ENCODE measurements at regions not wholly inside any gene's neighbourhood (a gene's known extent, or its start where the extent isn't known, plus 50 kb on each side); places are given as distances from the start of the nearest gene placed in this dataset.

- Histone ChIP-seq H3K36me3 (ENCODE audit: control insufficient read depth in 2 of 3, insufficient read depth in 3 of 3, low read length in 3 of 3) (no peaks in the 10 kb centered on the region), H3K9ac (ENCODE audit: low read length in 3 of 3) (no peak overlapping the region), H3K4me3 (ENCODE audit: low read length in 3 of 3) (no peak overlapping the region), H3K9me3 (ENCODE audit: control insufficient read depth in 2 of 3, insufficient read depth in 1 of 3, low read length in 3 of 3) (no peaks in the 10 kb centered on the region), H3K27me3 (ENCODE audit: control insufficient read depth, insufficient read depth, low read length) (no peaks in the 10 kb centered on the region), H3K4me1 (ENCODE audit: control insufficient read depth in 2 of 3, insufficient read depth in 2 of 3, low read depth in 1 of 3, low read length in 3 of 3) (no peaks in the 10 kb centered on the region), H3K27ac (ENCODE audit: low read depth in 2 of 2, low read length in 2 of 2) (no peak overlapping the region)
- FAIRE-seq (no peak), DNase-seq (peak in 1 of 5 donors; percentile 2)
- no peak for TF ChIP-seq CTCF (IDR thresholded peaks at IDR 0.05; ENCODE audit: borderline replicate concordance, extremely low read depth, insufficient read depth)
- intact Hi-C loops (cut with DNase I) = no loop called here
Measured at GRCh38 chr10:107686095-107686494, 521.6 kb upstream of the SORCS1 start.

GRCh38 chr10:107671960-107672359 lies 507.5 kb upstream of the SORCS1 start:
- H3K9me3 ChIP-seq (ENCODE audit: control insufficient read depth in 2 of 3, insufficient read depth in 1 of 3, low read length in 3 of 3) = no peaks in the 10 kb centered on the region
- FAIRE-seq (no peak), DNase-seq (no peak)
- H3K9ac ChIP-seq (ENCODE audit: low read length in 3 of 3) = no peak overlapping the region
- no peak overlapping the region for H3K4me3 ChIP-seq (ENCODE audit: low read length in 3 of 3)
- H3K27ac ChIP-seq (ENCODE audit: low read depth in 2 of 2, low read length in 2 of 2) = no peak overlapping the region
- H3K36me3 ChIP-seq (ENCODE audit: control insufficient read depth in 2 of 3, insufficient read depth in 3 of 3, low read length in 3 of 3) = no peaks in the 10 kb centered on the region
- H3K27me3 ChIP-seq (ENCODE audit: control insufficient read depth, insufficient read depth, low read length) = no peaks in the 10 kb centered on the region
- H3K4me1 ChIP-seq (ENCODE audit: control insufficient read depth in 2 of 3, insufficient read depth in 2 of 3, low read depth in 1 of 3, low read length in 3 of 3) = no peaks in the 10 kb centered on the region
- intact Hi-C loops (cut with DNase I) = no loop called here
- TF ChIP-seq CTCF (IDR thresholded peaks at IDR 0.05; ENCODE audit: borderline replicate concordance, extremely low read depth, insufficient read depth) = no peak

- no peak for TF ChIP-seq CTCF (IDR thresholded peaks at IDR 0.05; ENCODE audit: borderline replicate concordance, extremely low read depth, insufficient read depth)
- DNase-seq (peak in 1 of 5 donors; percentile 8), FAIRE-seq (no peak)
- no peaks in the 10 kb centered on the region for H3K36me3 ChIP-seq (ENCODE audit: control insufficient read depth in 2 of 3, insufficient read depth in 3 of 3, low read length in 3 of 3)
- H3K27me3 ChIP-seq (ENCODE audit: control insufficient read depth, insufficient read depth, low read length) = no peaks in the 10 kb centered on the region
- H3K27ac ChIP-seq (ENCODE audit: low read depth in 2 of 2, low read length in 2 of 2) = no peak overlapping the region
- intact Hi-C loops (cut with DNase I) = no loop called here
- no peaks in the 10 kb centered on the region for H3K9me3 ChIP-seq (ENCODE audit: control insufficient read depth in 2 of 3, insufficient read depth in 1 of 3, low read length in 3 of 3)
- H3K4me1 ChIP-seq (ENCODE audit: control insufficient read depth in 2 of 3, insufficient read depth in 2 of 3, low read depth in 1 of 3, low read length in 3 of 3) = no peaks in the 10 kb centered on the region
- H3K4me3 ChIP-seq (ENCODE audit: low read length in 3 of 3) = no peak overlapping the region
- H3K9ac ChIP-seq (ENCODE audit: low read length in 3 of 3) = no peak overlapping the region
Measured at GRCh38 chr10:107666214-107666613, 501.7 kb upstream of the SORCS1 start.

- H3K4me3 ChIP-seq (ENCODE audit: low read length in 3 of 3) = no peak overlapping the region
- intact Hi-C loops (cut with DNase I) = no loop called here
- H3K9ac ChIP-seq (ENCODE audit: low read length in 3 of 3) = no peak overlapping the region
- FAIRE-seq (no peak), DNase-seq (no peak)
- H3K27ac ChIP-seq (ENCODE audit: low read depth in 2 of 2, low read length in 2 of 2) = no peak overlapping the region
- no peaks in the 10 kb centered on the region for H3K9me3 ChIP-seq (ENCODE audit: control insufficient read depth in 2 of 3, insufficient read depth in 1 of 3, low read length in 3 of 3)
- H3K4me1 ChIP-seq (ENCODE audit: control insufficient read depth in 2 of 3, insufficient read depth in 2 of 3, low read depth in 1 of 3, low read length in 3 of 3) = no peaks in the 10 kb centered on the region
- no peaks in the 10 kb centered on the region for H3K36me3 ChIP-seq (ENCODE audit: control insufficient read depth in 2 of 3, insufficient read depth in 3 of 3, low read length in 3 of 3)
- H3K27me3 ChIP-seq (ENCODE audit: control insufficient read depth, insufficient read depth, low read length) = no peaks in the 10 kb centered on the region
- TF ChIP-seq CTCF (IDR thresholded peaks at IDR 0.05; ENCODE audit: borderline replicate concordance, extremely low read depth, insufficient read depth) = no peak
Measured at GRCh38 chr10:107665459-107665858, 501.0 kb upstream of the SORCS1 start.

Measured in kidney (tissue), 13 donors.